ENCODE measurements at regions not wholly inside any gene's neighbourhood (a gene's known extent, or its start where the extent isn't known, plus 50 kb on each side); places are given as distances from the start of the nearest gene placed in this dataset.

DNA sequence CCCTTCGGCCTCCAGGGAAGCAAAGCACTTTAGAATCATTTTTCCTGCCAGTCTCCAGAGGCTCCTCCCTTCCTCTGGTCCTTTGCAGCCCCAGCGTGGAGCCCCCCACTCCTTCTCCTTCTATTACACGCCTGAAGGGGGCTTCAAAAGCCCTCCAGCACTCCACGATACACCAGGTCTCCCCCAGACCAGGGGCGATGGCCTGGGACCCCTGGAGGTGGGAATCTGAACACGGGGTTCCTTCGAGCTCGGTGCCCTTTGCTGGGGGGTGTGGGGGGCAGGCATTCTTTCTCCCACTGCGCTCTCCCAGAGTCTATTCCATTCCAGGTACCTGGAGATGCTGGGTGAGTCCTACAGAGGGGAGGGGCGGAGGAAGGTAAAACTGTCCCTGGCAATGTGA, 97.6 kb downstream of the HMX1 start:
- DNase-seq = no peak

DNA sequence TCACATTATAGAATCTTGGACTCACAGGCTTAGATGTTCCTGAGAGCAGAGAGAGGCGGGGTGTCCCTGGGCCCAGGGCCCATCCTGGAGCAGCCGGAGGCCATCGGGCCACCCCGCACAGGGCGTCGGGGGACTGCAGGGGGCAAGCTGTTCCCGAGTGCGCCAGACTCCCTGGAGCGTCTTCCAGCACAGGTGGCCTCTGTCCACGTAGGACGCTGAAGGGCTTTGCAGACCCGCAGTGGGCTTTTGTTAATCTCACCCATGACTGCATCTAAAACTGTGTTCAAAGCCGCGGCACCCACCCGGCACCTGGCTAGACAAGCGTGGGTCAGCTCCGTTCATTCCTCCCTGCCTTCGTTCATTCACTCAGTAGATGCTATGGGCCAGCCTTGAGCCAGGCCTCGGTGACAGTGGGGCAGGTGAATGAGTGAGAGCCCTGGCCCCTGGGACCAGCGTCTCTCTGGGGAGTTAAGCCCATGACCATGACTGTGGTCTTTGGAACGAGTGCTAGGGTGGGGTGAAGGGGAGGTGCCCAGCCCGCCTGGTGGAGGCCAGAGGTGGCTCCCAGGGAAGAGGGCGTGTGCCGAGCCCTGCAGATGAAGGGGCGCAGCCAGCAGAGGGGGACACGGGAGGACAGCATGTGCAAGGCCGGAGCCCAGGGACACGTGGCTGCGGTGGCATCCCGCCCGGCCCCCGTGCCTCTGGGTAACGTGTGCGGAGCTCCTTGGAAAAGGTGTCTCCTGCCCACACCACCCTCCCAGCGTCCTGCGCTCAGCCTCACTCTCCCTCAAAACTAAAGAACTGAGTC, 98.3 kb downstream of the HMX1 start:
- DNase-seq = no peak

DNA sequence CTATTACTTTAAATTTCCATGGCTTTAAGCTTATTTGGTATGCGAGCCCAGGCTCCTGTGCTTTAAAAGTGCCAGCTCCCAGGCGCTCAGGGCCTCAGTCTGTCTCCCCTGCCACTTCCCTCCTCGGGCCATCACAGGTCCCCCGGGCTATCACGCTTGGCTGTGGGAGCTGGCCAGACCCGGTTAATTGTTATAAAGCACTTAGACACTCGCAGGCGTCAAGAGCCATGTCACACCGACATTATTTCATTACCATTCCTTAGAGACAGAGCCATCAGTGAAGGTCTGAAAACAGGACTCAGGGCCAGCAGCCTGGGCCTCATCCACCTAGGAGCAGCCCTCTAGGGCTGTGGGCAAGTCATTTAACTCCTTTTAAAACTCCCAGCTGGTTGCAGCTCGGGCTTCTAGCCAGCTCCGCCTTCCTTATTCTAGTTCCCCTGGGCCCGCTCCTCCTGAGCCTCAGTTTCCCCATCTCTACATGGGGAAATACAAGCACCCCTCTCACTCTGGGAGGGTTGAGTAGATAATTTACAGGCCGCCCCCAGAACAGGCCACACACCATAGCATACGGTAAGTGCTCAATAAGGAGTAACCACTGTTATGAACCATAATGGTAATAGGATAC, 99.0 kb downstream of the HMX1 start:
- no peak for DNase-seq

DNA sequence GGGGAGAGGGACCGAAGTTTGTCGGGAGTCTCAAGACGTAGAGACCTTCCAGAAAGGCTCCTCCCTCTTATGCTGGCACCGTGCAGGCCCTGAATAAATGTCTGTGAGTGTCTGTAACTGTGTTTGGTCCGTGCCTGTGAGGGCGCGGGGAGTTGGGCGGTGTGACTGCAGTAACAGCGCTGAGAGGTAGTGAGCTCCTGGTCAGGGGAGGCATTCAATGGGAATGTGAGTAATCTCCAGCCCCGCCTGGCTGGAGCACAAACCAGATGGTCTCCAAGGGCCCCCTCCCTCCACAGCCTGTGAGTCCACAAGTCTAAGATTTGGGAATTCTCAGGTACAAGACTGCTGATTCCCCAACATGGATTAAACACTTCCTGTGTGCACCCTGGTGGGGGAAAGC, 100.0 kb downstream of the HMX1 start:
- no peak for DNase-seq

DNA sequence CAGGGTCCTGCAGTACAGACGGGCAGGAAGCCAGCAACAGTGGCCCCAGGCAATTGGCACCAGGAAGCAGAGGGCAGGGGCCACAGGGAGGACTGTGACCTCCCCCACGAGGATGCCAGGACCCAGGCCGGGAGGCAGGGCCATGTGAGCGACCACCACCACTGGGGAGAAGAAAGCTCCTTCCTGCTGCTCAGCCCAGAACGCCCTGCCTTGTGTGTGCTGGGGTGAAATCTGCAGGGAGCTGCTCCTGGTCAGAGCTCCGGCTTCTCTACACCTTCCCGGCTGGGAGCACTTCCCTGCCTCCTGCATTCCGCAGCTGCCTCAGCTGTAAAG, 100.4 kb downstream of the HMX1 start:
- DNase-seq = no peak

DNA sequence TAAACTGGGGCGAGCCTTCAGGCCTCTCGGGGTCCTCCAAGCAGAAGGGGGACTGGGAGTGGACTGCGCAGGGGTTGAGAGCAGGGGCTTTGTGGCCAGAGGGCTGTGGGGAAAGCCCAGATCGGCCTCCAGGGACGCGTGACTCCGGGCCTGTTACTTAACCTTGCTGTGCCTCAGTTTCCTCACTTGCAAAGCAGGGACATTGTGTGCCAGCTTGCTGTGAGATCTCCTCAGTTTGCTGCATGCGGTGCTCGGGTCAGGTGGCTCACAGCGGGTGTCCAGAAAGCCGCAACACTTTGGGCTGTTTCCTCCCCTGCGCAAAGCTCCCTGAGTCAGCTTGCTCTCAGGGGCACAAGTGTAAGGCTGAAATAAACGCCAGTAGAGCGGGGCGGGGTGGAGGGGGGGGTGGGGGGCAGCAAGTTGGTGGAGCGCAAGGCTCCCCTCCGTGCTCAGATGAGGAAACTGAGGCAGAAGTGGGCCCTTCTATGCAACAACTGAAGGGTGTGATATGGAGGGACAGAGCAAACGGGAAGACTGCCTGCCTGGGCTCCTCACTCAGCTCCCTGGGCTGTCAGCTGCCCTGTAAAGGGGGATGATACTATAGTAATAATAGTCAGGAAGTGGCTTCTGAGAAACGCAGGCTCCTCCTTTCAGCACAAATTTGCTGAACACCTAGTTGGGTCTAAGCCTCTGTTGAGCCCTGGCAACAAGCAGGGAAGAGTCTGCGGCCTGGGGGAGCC, 101.0 kb downstream of the HMX1 start:
- DNase-seq = no peak

DNA sequence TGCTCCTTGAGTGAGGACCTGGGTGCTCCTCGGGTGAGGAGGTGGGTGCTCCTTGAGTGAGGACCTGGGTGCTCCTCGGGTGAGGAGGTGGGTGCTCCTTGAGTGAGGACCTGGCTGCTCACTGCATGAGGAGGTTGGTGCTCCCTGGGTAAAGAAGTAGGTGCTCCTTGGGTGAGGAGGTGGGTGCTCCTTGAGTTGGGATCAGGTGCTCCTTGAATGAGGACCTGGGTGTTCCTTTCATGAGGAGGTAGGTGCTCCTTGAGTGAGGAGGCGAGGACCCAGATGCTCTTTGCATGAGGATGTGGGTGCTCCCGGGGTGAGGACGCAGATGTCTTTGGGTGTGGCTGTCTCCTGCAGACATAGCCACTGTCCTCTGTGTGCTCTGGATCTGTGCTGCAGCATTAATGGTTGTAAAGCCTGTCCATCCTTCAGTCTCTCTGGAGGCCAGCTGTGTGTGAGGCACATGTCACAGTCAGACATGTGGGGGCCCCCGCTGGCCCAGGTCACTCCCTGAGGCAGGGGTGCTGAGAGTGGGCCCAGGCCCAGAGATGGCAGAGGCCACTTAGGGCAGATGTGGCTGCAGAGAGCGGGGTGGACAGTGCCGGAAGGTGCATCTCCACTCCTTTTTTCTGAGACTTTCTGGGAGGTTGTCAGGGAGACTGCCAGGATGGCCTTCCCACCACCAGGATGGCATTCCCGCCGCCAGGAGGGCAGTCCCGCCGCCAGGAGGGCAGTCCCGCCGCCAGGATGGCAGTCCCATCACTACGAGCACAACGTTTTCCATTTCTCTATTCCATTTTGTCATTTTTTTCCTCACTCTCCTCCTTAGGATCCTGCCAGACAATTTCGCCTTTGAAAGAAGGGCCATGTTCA, 101.8 kb downstream of the HMX1 start:
- no peak for DNase-seq

DNA sequence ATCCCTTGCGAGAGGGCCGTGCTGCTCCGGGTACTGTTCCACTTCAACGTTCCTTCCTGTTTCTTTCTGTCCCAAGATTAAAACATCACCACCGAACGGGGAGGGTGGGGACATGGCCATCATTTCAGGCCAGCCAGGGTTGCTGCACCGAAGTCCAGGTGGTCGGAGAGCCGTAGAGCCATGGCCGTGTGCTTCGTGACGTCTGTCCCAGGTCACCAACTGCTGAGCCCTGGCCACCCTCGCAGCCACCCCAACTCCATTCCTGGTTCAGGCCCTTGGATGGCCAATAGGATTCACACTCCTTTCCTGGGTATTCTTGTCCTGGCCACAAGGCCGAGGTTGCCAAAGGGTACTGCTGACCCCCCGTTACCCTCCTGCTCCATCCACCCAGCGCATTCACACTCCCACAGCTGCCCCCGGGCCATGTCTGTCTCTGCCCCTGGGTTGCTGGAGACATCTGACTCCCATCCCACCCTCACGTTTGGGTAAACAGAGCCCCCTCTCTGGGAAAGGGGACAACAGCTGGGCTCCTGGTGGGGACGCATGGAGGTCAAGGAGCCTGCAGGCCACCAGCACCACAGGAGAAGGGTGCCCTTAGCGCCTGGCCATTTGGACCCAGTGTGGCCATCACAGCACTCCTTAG, 103.2 kb downstream of the HMX1 start:
- DNase-seq = no peak

DNA sequence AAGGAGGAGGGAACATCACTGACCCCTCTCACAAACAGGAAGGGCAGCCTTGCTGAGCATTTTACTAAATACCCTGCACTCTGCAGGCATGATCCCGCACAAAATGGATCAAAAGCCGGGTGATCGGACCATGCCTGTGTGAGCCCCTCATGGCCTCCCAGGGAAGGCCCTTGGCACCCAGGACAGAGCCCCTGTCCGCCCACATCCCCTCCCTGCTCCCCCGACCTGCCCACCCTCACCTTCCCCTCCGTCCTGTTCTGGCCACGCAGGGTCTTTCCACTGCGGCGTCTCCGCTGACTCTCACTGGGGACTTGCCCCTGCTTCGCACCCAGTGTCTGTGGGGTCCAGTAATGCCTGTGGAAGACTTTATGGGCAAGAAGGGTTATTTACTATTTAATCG, 105.0 kb downstream of the HMX1 start:
- no peak for DNase-seq

DNA sequence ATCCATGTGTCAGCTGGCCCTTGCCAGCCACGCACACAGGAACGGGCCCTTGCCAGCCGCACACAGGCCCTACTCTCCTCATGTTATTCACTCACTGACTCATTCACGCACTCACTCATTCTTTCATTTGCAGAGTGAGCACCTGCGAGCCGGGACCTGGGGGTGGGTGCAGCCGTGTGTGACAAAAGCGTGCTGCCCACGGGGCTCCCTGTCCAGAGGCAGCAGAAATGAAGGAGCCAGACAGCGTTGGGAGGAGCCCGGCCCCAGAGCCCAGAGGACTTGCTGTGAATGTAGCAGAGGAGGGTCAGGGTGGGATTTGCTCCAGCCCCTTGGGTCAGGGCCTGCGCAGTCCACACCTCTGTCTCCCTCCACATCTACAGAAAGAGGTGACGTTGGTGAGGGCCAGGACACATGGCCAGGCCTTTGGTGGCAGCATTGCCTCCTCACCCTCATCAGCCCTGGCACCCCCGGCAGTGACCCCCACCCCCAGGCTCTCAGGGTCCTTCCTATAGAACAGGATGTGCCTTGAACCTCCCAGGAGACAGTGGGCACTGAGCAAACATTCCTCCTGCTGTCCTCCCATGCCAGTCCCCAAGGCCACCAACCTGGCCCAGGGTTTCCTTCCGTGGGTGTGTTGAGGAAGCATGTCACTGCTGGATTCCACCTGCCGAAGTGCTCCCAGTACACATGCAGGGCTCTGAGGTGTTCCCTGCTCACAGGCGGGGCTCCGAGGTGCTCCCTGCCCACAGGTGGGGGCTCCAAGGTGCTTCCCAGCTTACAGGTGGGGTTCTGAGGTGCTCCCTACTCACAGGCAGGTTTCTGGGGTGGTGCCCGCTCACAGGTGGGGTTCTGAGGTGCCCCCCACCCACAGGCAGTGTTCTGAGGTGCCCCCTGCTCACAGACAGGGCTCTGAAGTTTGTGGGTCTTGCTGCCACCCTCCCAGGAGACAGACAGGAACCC, 105.7 kb downstream of the HMX1 start:
- no peak for DNase-seq

DNA sequence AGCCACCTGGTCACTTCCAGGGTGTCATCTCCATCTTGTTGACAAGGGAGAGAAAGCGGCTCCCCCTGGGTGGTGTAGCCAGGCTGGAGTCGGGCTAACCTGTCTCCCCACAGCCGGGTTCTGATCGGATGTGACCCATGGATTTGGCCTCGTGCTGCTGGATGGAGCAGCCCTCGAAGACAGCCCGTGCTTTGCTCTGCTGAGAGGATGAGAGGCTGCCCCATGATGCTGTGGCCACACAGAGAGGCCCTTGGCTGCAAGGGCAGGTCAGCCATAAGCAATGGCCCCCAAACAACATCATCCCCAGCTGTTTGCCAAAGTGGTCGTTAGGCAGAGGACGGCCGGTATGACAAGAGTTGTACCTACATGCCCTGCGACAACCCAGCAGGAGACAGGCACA, 106.6 kb downstream of the HMX1 start:
- DNase-seq = no peak

DNA sequence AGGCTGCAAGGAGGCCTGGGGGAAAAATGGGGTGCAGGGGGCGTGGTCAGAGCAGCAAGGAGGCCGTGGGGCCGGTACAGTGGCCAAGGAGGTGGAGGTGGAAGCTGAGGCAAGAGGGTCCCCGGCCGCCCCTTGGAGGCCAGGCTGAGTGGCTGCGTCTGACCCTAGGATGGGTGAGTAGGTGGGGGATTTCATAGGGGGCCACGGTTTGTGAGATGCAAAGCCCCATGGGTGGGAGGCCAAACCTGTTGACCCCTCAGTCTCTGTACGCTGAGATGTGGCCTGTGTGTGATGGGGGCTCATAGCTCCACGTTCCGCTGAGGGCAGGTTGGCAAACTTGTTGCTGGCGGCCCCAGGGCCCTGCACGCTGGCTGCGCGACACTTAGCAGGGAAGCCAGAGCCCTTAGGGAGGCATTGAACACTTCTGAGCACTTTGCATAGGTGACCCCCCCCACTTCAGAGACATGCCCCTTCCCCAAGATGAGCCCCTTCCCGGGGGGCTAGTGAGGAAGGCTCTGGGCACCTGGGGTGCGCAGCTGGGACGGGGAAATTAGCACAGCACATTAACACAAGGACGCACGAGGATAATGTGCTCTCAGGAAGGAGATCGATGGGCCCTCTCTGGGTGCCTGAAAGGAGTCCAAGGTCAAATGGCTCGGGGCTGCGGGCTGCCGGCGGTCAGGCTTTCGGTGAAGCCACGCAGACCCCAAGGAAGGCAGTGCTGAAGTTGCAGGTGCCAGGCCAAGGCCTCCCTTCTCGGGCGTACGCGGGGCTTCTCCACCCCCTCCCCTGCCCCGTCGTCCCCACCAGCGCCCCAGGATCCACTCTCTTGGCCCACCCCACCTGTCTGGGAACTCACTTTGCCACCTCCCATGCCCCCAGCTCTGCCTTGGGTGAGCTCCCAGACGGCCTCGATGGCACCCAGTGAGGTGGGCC, 107.4 kb downstream of the HMX1 start:
- no peak for DNase-seq

DNA sequence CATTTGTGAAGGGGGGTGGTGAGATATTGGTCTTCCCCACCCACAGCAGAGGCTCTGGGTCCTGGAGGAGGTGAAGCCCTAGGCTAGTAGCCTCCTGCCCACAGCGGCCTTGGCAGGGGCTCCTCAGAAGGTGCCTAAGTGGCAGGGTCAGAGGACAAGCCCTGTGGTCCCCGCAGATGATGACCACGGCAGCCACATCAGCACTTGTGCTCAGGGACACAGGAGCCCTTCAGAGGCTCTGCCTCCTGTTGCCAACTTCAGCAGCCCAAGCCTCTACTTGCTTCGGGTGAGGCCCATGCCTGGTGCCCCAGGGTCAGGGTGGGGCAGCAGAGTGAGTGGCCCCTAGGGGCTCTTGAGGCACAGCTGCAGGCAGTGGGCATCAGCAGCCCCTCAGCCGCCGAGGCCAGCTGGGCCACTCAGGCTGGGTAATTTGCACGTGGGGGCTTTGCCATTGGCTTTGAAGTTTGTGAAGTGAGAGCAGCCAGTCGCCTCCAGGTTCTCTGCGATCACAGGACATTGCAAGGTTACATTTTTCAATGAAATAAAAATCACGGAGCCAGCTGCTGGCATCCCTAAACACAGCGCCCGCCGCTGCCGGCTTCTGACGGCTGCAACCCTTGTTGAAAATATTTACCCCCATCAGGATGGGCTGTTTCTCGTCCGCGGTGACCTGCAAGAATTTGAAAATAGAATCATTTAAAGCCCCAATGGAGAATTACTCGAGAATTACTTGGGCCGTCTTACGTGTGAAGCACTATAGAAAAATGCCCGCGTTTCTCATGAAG, 108.5 kb downstream of the HMX1 start:
- no peak for DNase-seq

DNA sequence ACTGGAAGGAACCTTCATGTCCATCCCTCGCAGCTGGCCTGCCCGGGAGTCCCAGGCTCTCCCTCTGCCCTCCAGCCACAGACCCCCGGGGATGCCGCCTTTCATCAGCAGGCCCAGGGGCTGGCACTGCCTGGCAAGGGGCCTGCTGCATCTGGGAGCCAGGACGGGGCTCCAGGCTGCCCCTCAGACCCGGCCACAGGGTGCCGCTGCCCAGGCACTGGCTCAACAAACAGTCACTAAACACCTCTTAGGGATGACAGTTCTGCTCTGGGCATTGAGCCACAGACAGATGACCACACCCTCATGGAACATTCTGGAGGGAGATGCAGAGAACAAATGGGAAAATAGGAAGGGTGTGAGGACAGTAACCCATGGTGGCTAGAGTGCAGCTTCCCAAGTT, 109.3 kb downstream of the HMX1 start:
- no peak for DNase-seq

DNA sequence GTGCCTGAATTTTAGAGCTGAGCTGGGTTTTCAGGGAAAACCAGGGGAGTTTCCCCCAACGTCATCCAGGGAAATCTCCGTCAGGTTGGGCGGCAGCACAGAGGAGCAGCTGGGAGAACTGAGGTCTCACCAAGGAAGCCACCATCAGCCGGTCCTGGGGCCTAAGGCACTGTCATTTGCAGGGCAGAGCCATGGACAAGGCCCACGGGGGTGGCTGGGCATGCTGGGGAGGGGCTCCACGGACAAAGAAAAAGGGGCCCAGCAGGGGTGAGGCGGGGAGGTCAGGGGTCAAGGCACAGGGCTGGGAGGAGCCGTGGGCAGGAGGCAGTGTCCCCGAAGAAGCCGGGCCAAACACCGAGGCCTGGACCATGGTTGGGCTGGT, 109.8 kb downstream of the HMX1 start:
- DNase-seq = no peak

DNA sequence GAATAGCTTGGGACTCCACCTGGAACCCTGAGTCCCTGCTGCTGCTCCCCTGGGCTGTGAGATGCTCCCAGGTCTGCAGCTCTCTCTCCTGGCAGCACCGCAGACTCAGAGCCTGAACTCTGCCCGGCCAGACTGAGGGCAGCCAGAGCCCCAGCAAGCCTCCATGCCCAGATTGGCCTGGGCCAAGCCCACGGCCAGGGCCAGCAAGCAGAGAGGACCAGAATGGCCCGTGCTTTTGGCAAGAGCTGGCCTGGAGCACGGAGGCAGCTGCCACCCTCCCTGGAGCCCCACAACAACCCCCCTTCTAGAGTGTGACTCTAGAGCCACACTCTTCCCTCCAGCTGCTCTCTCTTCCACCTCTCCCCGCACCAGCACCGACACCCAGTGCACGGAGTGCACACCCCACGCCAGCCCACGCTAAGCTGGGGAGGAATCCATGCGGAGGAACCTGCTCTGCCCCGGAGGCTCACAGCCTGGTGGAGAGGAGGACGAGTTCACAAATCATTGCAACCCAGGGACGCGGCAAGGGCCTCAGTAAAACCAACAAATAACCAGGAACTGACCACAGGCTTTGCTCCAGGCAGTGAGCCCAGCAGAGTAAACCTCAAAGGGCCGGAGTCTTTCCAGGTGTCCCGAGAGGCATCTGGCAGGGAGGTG, 110.3 kb downstream of the HMX1 start:
- no peak for DNase-seq

DNA sequence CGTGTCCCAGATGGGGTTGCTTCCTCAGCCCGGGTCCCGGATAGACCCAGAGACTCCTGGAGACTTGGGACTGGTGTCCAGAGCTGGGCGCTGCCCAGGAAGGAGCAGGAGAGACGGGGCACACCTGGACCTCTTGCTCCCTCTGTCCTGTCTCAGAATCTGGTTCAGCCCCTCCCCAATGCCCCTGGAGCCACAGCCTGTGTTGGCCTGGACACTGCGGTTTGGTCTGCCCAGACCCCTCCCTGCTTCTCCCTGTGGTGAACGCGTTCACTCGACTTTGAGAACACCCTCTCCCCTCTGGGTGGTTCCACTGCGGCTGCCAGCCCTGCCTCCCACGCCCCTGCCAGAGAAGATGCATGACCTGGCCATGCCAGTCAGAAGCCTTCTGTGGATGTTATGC, 111.1 kb downstream of the HMX1 start:
- no peak for DNase-seq

DNA sequence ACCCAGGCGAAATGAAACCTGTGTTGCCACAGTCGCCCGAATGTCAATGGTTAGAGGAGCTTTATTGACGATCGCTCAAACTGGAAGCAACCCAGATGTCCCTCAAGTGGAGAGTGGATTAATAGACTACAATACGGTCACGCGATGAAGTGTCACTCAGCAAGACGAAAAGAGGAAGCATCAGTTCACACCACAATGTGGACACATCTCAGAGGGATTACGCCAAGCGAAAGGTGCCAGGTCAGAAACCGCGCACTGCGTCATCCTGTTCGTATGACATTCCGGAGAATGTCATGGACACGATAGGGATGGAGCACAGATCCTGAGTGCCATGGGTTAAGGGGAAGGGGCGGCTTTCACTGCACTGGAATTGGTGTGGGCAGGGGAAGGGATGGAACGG, 111.7 kb downstream of the HMX1 start:
- DNase-seq = no peak

All from muscle of back (tissue), 3 donors.